K562 (cell line): ENCODE measurements at regions not wholly inside any gene's neighbourhood (a gene's known extent, or its start where the extent isn't known, plus 50 kb on each side); places are given as distances from the start of the nearest gene placed in this dataset.

Experiments used
- ATAC-seq: fragments of 200-7000 bp; cut with Tn5 transposase; 3 replicates; pipeline ENCODE4 v1.9.1; 2020; ENCODE audit warnings: moderate library complexity
- BruUV-seq: library from RNA; stranded (reverse); fragments of 400-500 nt; replicated peaks from 2 replicates; lab custom pipeline; 2021; lab: Mats Ljungman, UMichigan
- CTCF ChIA-PET: fragments of 300-600 bp; formaldehyde crosslinking; extraction: SDS; loops from one replicate; lab custom pipeline; 2021; ENCODE audit warnings: low intra/inter-chr PET ratio; lab: Yijun Ruan, JAX
- POLR2A ChIA-PET: fragments of 300-600, 350-650 bp; sonication (Branson Sonifier 250); formaldehyde crosslinking; extraction: SDS; loops from one replicate; lab custom pipeline; 2021; ENCODE audit warnings: antibody characterized with exemption, inconsistent platforms; lab: Yijun Ruan, JAX
- DNase-seq, 4 experiments: peaks; one replicate each; pipeline versions ENCODE4 v3.0.0 to v3.0.0-alpha.2; 2011 to 2018; ENCODE audit warnings: low spot score in 3 of 4, mixed read lengths in 3 of 4; ENCODE audit errors: extremely low read depth in 1 of 4
- FAIRE-seq: peaks from 2 replicates; lab custom pipeline; 2011; peaks lifted over from hg19 to GRCh38; lab: Jason Lieb, UNC
- H2AFZ ChIP-seq: 2 replicates; pipeline ENCODE4 v1.6.0; 2011; ENCODE audit warnings: low read depth, low read length, control low read depth, inconsistent platforms
- H3K27ac ChIP-seq: fragments of 200-600 bp; 3 replicates; pipeline ENCODE4 v1.8.0; 2011; ENCODE audit warnings: low read depth, mild to moderate bottlenecking, control low read depth, inconsistent platforms, low read length, moderate library complexity, mixed read lengths; ENCODE audit errors: extremely low read depth
- H3K27me3 ChIP-seq, 2 experiments: fragments of 300-600 bp in 1 of 2; 2 replicates in 1 of 2; 3 replicates in 1 of 2; pipeline versions ENCODE4 v1.6.0 to v1.8.0; 2011; ENCODE audit warnings: inconsistent platforms in 2 of 2, low read length in 2 of 2, mild to moderate bottlenecking in 1 of 2, mixed read lengths in 1 of 2, moderate library complexity in 1 of 2; ENCODE audit not compliant: control insufficient read depth in 2 of 2, insufficient read depth in 2 of 2
- H3K36me3 ChIP-seq: fragments of 300-600 bp; 3 replicates; pipeline ENCODE4 v1.8.0; 2011; ENCODE audit warnings: mild to moderate bottlenecking, low read length, inconsistent platforms; ENCODE audit not compliant: control insufficient read depth, insufficient read depth
- H3K4me1 ChIP-seq, 2 experiments: fragments of 200-600 bp in 1 of 2; replicated peaks in 1 of 2; 2 replicates in 1 of 2; 3 replicates in 1 of 2; pipeline versions ENCODE4 v1.5.1 to v1.8.0; 2011; ENCODE audit warnings: inconsistent platforms in 2 of 2, low read length in 2 of 2, mild to moderate bottlenecking in 1 of 2, mixed read lengths in 1 of 2, moderate library complexity in 1 of 2; ENCODE audit not compliant: control insufficient read depth in 2 of 2, insufficient read depth in 2 of 2
- H3K4me2 ChIP-seq: 2 replicates; pipeline ENCODE4 v1.6.1; 2011; ENCODE audit warnings: low read length, control low read depth, inconsistent platforms, mixed read lengths; ENCODE audit not compliant: insufficient read depth
- H3K4me3 ChIP-seq: fragments of 200-600 bp; sonication (generic), shearing (Covaris generic); 2 replicates; pipeline ENCODE4 v1.5.1; 2016; ENCODE audit warnings: control low read depth, inconsistent platforms
- H3K79me2 ChIP-seq: fragments of 200-600 bp; 3 replicates; pipeline ENCODE4 v1.8.0; 2011; ENCODE audit warnings: low read length, inconsistent platforms; ENCODE audit not compliant: control insufficient read depth, insufficient read depth
- H3K9ac ChIP-seq, 2 experiments: 2 replicates each; pipeline versions ENCODE4 v1.6.0 to v1.6.1; 2011; ENCODE audit warnings: low read depth in 2 of 2, low read length in 2 of 2, control low read depth in 1 of 2, inconsistent platforms in 1 of 2, mild to moderate bottlenecking in 1 of 2, mixed read lengths in 1 of 2; ENCODE audit not compliant: insufficient read depth in 1 of 2
- H3K9me1 ChIP-seq: one replicate; pipeline ENCODE4 v1.6.0; 2011; ENCODE audit warnings: inconsistent platforms, mild to moderate bottlenecking, low read length, moderate library complexity; ENCODE audit not compliant: control insufficient read depth, insufficient read depth
- H3K9me3 ChIP-seq: replicated peaks from 2 replicates; pipeline ENCODE4 v1.5.1; 2011; ENCODE audit warnings: low read depth, low read length, inconsistent platforms; ENCODE audit not compliant: control insufficient read depth, insufficient read depth
- H4K20me1 ChIP-seq: replicated peaks from 2 replicates; pipeline ENCODE4 v1.6.1; 2011; ENCODE audit warnings: low read length, inconsistent platforms, mixed read lengths; ENCODE audit not compliant: control insufficient read depth, insufficient read depth
- CBX8 ChIP-seq: fragments of 200-600 bp; sonication (generic); IDR thresholded peaks from 2 replicates; pipeline ENCODE4 v1.6.1; 2012; ENCODE audit warnings: borderline replicate concordance, mixed run types, low read depth, mild to moderate bottlenecking, moderate library complexity, mixed read lengths, low read length, control low read depth, inconsistent platforms; ENCODE audit not compliant: poor library complexity, severe bottlenecking; ENCODE audit errors: extremely low read depth
- CLOCK ChIP-seq: fragments of 250-450 bp; sonication (Bioruptor Pico); IDR thresholded peaks from 2 replicates; pipeline ENCODE4 v1.4.0; 2020; ENCODE audit warnings: mild to moderate bottlenecking, moderate library complexity, borderline replicate concordance
- HOXB6 ChIP-seq: fragments of 250-450 bp; sonication (Bioruptor Pico); IDR thresholded peaks from 2 replicates; pipeline ENCODE4 v1.5.1; 2022; ENCODE audit warnings: mild to moderate bottlenecking, borderline replicate concordance
- NFE2L1 ChIP-seq: fragments of 450-650 bp; IDR thresholded peaks from 2 replicates; pipeline ENCODE4 v1.6.1; 2016; ENCODE audit warnings: missing genetic modification characterization, low read depth, mild to moderate bottlenecking, missing compliant biosample characterization, moderate library complexity, borderline replicate concordance
- POLR3G ChIP-seq: IDR thresholded peaks from 2 replicates; pipeline ENCODE4 v1.6.1; 2011; ENCODE audit not compliant: insufficient read length, insufficient replicate concordance; ENCODE audit errors: extremely low read depth
- SPI1 ChIP-seq: IDR thresholded peaks from 2 replicates; pipeline ENCODE4 v1.6.1; 2011; ENCODE audit warnings: low read depth, low read length, control low read depth, borderline replicate concordance
- ZNF764 ChIP-seq: fragments of 250-450 bp; sonication (Bioruptor Pico); IDR thresholded peaks from 2 replicates; pipeline ENCODE4 v1.4.0; 2020; ENCODE audit warnings: low read depth, mild to moderate bottlenecking, moderate library complexity
- WGBS: fragments of 100-300 bp; shearing (Covaris generic); methylation state at CpG from one replicate; pipeline ENCODE4 v1.1.6; 2016; ENCODE audit warnings: low coverage, mixed read lengths; ENCODE audit not compliant: insufficient coverage; ENCODE audit errors: missing lambda C conversion rate; 5-methylcytosine and 5-hydroxymethylcytosine counted together
- in situ Hi-C: fragments of 300-500 bp; cut with MboI; formaldehyde crosslinking; loops from 4 replicates; pipeline ENCODE4 v1.15.0; 2018; ENCODE audit warnings: inconsistent platforms, mixed read lengths
- intact Hi-C: fragments of 100-400 bp; cut with micrococcal nuclease; formaldehyde crosslinking; loops from 2 replicates; pipeline ENCODE4 v1.14.2; 2022
- TF ChIP-seq, protein P1 (sequence below): fragments of 200-800 bp; sonication (Bioruptor generic); IDR thresholded peaks from 2 replicates; pipeline ENCODE4 v1.6.1; 2017; ENCODE audit warnings: missing genetic modification characterization, missing compliant biosample characterization
- TF ChIP-seq, protein P2 (sequence below): fragments of 250-450 bp; sonication (Bioruptor Pico); IDR thresholded peaks from 2 replicates; pipeline ENCODE4 v1.8.0; 2022; ENCODE audit warnings: moderate library complexity, mild to moderate bottlenecking, inconsistent platforms

DNA sequence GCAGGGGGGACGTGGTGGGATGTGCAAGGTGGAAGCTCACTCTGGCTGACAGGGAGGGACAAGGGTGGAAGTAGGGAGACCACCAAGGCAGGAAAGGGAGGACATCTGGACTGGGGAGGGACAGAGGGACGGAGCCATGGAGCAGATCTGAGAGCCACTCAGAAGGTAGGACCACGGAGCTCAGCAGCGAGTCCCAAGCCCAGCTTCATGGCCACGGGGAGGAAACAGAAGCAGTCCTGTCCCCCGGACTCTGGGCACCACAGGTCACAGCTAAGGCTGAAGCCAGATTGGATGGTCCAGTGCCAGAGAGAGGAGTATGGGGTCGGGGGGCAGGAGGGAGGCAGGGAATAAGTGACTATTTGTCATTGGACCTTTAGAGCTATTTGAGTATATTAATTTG is 220.1 kb downstream of the TBC1D2B start (continued):
- no peak for TF ChIP-seq CBX8
- no peak for TF ChIP-seq NFE2L1 (tag)
- TF ChIP-seq, protein P1, sequence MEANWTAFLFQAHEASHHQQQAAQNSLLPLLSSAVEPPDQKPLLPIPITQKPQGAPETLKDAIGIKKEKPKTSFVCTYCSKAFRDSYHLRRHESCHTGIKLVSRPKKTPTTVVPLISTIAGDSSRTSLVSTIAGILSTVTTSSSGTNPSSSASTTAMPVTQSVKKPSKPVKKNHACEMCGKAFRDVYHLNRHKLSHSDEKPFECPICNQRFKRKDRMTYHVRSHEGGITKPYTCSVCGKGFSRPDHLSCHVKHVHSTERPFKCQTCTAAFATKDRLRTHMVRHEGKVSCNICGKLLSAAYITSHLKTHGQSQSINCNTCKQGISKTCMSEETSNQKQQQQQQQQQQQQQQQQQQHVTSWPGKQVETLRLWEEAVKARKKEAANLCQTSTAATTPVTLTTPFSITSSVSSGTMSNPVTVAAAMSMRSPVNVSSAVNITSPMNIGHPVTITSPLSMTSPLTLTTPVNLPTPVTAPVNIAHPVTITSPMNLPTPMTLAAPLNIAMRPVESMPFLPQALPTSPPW (CRISPR knock-in tag): no peak
- TF ChIP-seq, protein P2, sequence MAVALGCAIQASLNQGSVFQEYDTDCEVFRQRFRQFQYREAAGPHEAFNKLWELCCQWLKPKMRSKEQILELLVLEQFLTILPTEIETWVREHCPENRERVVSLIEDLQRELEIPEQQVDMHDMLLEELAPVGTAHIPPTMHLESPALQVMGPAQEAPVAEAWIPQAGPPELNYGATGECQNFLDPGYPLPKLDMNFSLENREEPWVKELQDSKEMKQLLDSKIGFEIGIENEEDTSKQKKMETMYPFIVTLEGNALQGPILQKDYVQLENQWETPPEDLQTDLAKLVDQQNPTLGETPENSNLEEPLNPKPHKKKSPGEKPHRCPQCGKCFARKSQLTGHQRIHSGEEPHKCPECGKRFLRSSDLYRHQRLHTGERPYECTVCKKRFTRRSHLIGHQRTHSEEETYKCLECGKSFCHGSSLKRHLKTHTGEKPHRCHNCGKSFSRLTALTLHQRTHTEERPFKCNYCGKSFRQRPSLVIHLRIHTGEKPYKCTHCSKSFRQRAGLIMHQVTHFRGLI: no peak

DNA sequence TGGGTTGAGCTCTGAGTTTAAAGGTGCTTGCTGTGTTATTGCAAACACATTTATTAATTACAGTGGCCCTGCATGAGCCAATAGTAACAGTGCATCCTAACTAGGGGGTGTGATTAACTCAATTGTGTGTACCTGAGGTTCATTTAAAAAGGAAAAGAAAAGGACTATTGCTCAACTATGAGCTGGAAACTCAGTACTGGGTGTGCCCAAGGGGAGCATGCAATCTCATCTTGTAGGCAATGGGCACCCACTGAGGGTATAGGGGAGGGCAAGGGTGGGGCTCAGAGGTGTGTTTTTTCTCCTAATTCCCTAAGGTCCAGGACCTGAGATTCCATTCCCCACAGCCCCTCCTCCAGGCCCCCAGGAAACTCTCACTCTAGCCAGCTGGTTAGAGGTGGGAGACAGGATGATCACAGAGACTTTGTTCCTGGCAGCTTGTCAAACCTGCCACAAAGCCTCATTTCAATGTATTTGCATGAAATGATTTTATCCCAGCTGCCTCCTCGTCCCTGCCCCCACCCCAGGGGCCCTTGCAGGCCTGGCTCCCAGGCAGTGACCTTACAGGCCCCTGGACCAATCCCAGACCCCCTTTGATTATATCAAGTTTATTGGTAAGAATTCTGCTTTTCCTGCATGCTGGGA is 220.7 kb downstream of the TBC1D2B start:
- ATAC-seq (no peak), DNase-seq (no peak), FAIRE-seq (no peak)
- H3K27ac ChIP-seq: no peak overlapping the region
- H3K9me1 ChIP-seq: no peaks in the 10 kb centered on the region
- H3K9me3 ChIP-seq: no peaks in the 10 kb centered on the region
- no peak overlapping the region for H2AFZ ChIP-seq
- H3K9ac ChIP-seq: no peak overlapping the region
- BruUV-seq: no TSS peak
- TF ChIP-seq SPI1 (no peak), CLOCK (no peak), HOXB6 (CRISPR knock-in tag) (no peak), ZNF764 (CRISPR knock-in tag) (no peak), POLR3G (no peak)
- H4K20me1 ChIP-seq: no peaks in the 10 kb centered on the region
- ChIA-PET POLR2A (interaction anchor here (0.6 kb wide), 1 partner anchor 16 kb away, joined by 4 read pairs; no protein-coding TSS in a partner anchor), CTCF (no interaction called here)
- H3K79me2 ChIP-seq: no peaks in the 10 kb centered on the region
- H3K27me3 ChIP-seq: peaks cover 14 to 44% of the 10 kb centered on the region in 2 experiments
- intact Hi-C loops (no loop called here), in situ Hi-C loops (no loop called here)
- H3K4me3 ChIP-seq: no peak overlapping the region
- H3K36me3 ChIP-seq: no peaks in the 10 kb centered on the region
- WGBS: 0% methylated on average over 1 of the region's 1 CpG
- H3K4me1 ChIP-seq: peaks cover 0 to 13% of the 10 kb centered on the region in 2 experiments; a peak in 2 of 5 replicates
- H3K4me2 ChIP-seq: no peak overlapping the region
